BE2C (cell line): ENCODE measurements at regions not wholly inside any gene's neighbourhood (a gene's known extent, or its start where the extent isn't known, plus 50 kb on each side); places are given as distances from the start of the nearest gene placed in this dataset.

Experiments used
- DNase-seq: peaks from one replicate; pipeline ENCODE4 v3.0.0-alpha.2; 2020
- H3K27me3 ChIP-seq: fragments of 250-450 bp; sonication (Bioruptor Pico); 2 replicates; pipeline ENCODE4 v1.5.1; 2020; ENCODE audit warnings: mild to moderate bottlenecking
- H3K36me3 ChIP-seq: fragments of 250-450 bp; sonication (Bioruptor Pico); 2 replicates; pipeline ENCODE4 v1.5.1; 2020; ENCODE audit warnings: mild to moderate bottlenecking
- H3K4me1 ChIP-seq: fragments of 250-450 bp; sonication (Bioruptor Pico); 2 replicates; pipeline ENCODE4 v1.5.1; 2020
- H3K4me3 ChIP-seq: 2 replicates; pipeline ENCODE4 v1.5.1; 2011; ENCODE audit warnings: low read depth, low read length
- H3K9me3 ChIP-seq: fragments of 250-450 bp; sonication (Bioruptor Pico); 2 replicates; pipeline ENCODE4 v1.5.1; 2020
- CTCF ChIP-seq: IDR thresholded peaks from 2 replicates; pipeline ENCODE4 v1.5.1; 2012; ENCODE audit warnings: mild to moderate bottlenecking, low read depth, low read length

- DNase-seq, result no peak
- Histone ChIP-seq H3K4me1 (peaks cover 4% of the 10 kb centered on the region), H3K4me3 (no peak overlapping the region), H3K9me3 (no peaks in the 10 kb centered on the region), H3K27me3 (no peaks in the 10 kb centered on the region), H3K36me3 (no peaks in the 10 kb centered on the region)
- TF ChIP-seq CTCF, result no peak
These were observed 50.2 kb upstream of the PODXL start for GRCh38 chr7:131606346-131607290.
